ENCODE measurements at regions not wholly inside any gene's neighbourhood (a gene's known extent, or its start where the extent isn't known, plus 50 kb on each side); places are given as distances from the start of the nearest gene placed in this dataset.

GRCh38 chr7:131869986-131870385 is 313.6 kb upstream of the PODXL start:
- Mint-ChIP-seq H3K9me3 (no peaks in the 10 kb centered on the region), H3K27ac (no peak overlapping the region), H3K4me1 (no peaks in the 10 kb centered on the region), H3K36me3 (ENCODE audit: low read depth) (no peaks in the 10 kb centered on the region), H3K27me3 (peaks cover 8% of the 10 kb centered on the region), H3K4me3 (no peak overlapping the region)
- TF ChIP-seq CTCF (IDR thresholded peaks at IDR 0.05), result no peak
- intact Hi-C loops (cut with micrococcal nuclease), result no loop called here
- CTCF ChIA-PET, result no interaction called here
- DNase-seq (no peak), ATAC-seq (ENCODE audit: low read depth) (no peak)
- POLR2A ChIA-PET, result no interaction called here

- no peak for TF ChIP-seq CTCF (IDR thresholded peaks at IDR 0.05)
- ATAC-seq (ENCODE audit: low read depth), result no peak
- ChIA-PET POLR2A (no interaction called here), CTCF (interaction anchor here (1.9 kb wide), 1 partner anchor 10 kb away, joined by 5 read pairs; no protein-coding TSS in a partner anchor)
- Mint-ChIP-seq H3K9me3 (no peaks in the 10 kb centered on the region), H3K4me3 (no peak overlapping the region), H3K36me3 (ENCODE audit: low read depth) (no peaks in the 10 kb centered on the region), H3K4me1 (no peaks in the 10 kb centered on the region), H3K27me3 (peaks cover 8% of the 10 kb centered on the region), H3K27ac (no peak overlapping the region)
- intact Hi-C loops (cut with micrococcal nuclease), result no loop called here
- DNase-seq, result no peak
Observed at GRCh38 chr7:131869169-131869844, 312.9 kb upstream of the PODXL start.

GRCh38 chr7:131867461-131867860 is 311.0 kb upstream of the PODXL start:
- TF ChIP-seq CTCF (IDR thresholded peaks at IDR 0.05), result no peak
- no peaks in the 10 kb centered on the region for H3K4me1 Mint-ChIP-seq
- H3K36me3 Mint-ChIP-seq (ENCODE audit: low read depth), result no peaks in the 10 kb centered on the region
- POLR2A ChIA-PET, result no interaction called here
- H3K27me3 Mint-ChIP-seq, result peaks cover 8% of the 10 kb centered on the region
- H3K9me3 Mint-ChIP-seq, result no peaks in the 10 kb centered on the region
- ATAC-seq (ENCODE audit: low read depth) (no peak), DNase-seq (no peak)
- intact Hi-C loops (cut with micrococcal nuclease), result no loop called here
- no peak overlapping the region for H3K4me3 Mint-ChIP-seq
- CTCF ChIA-PET, result interaction anchor here (1.9 kb wide), 1 partner anchor 8 kb away, joined by 5 read pairs; no protein-coding TSS in a partner anchor
- H3K27ac Mint-ChIP-seq, result no peak overlapping the region

GRCh38 chr7:131865911-131866310 is 309.5 kb upstream of the PODXL start:
- no peak overlapping the region for H3K27ac Mint-ChIP-seq
- DNase-seq (no peak), ATAC-seq (ENCODE audit: low read depth) (no peak)
- H3K4me3 Mint-ChIP-seq, result no peak overlapping the region
- H3K4me1 Mint-ChIP-seq, result no peaks in the 10 kb centered on the region
- intact Hi-C loops (cut with micrococcal nuclease), result no loop called here
- peaks cover under 1% of the 10 kb centered on the region for H3K27me3 Mint-ChIP-seq
- TF ChIP-seq CTCF (IDR thresholded peaks at IDR 0.05), result no peak
- no peaks in the 10 kb centered on the region for H3K36me3 Mint-ChIP-seq (ENCODE audit: low read depth)
- CTCF ChIA-PET, result no interaction called here
- POLR2A ChIA-PET, result no interaction called here
- H3K9me3 Mint-ChIP-seq, result no peaks in the 10 kb centered on the region

GRCh38 chr7:131861620-131862346 is 305.4 kb upstream of the PODXL start:
- Mint-ChIP-seq H3K4me1 (no peaks in the 10 kb centered on the region), H3K27me3 (no peaks in the 10 kb centered on the region), H3K9me3 (no peaks in the 10 kb centered on the region), H3K4me3 (no peak overlapping the region), H3K27ac (no peak overlapping the region), H3K36me3 (ENCODE audit: low read depth) (no peaks in the 10 kb centered on the region)
- TF ChIP-seq CTCF (IDR thresholded peaks at IDR 0.05), result no peak
- ATAC-seq (ENCODE audit: low read depth) (no peak), DNase-seq (no peak)
- ChIA-PET CTCF (no interaction called here), POLR2A (no interaction called here)
- intact Hi-C loops (cut with micrococcal nuclease), result no loop called here
